ENCODE measurements at regions not wholly inside any gene's neighbourhood (a gene's known extent, or its start where the extent isn't known, plus 50 kb on each side); places are given as distances from the start of the nearest gene placed in this dataset.

GRCh38 chr4:119765469-119765868 is 136.9 kb upstream of the PDE5A start (continued):
- no peak for TF ChIP-seq ATF3 (IDR thresholded peaks at IDR 0.05)
- TF ChIP-seq, protein P1, sequence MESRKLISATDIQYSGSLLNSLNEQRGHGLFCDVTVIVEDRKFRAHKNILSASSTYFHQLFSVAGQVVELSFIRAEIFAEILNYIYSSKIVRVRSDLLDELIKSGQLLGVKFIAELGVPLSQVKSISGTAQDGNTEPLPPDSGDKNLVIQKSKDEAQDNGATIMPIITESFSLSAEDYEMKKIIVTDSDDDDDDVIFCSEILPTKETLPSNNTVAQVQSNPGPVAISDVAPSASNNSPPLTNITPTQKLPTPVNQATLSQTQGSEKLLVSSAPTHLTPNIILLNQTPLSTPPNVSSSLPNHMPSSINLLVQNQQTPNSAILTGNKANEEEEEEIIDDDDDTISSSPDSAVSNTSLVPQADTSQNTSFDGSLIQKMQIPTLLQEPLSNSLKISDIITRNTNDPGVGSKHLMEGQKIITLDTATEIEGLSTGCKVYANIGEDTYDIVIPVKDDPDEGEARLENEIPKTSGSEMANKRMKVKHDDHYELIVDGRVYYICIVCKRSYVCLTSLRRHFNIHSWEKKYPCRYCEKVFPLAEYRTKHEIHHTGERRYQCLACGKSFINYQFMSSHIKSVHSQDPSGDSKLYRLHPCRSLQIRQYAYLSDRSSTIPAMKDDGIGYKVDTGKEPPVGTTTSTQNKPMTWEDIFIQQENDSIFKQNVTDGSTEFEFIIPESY (IDR thresholded peaks at IDR 0.05), result no peak
- no peak for TF ChIP-seq YY1 (IDR thresholded peaks at IDR 0.05)
- no peak for TF ChIP-seq RXRA (IDR thresholded peaks at IDR 0.05)

DNA sequence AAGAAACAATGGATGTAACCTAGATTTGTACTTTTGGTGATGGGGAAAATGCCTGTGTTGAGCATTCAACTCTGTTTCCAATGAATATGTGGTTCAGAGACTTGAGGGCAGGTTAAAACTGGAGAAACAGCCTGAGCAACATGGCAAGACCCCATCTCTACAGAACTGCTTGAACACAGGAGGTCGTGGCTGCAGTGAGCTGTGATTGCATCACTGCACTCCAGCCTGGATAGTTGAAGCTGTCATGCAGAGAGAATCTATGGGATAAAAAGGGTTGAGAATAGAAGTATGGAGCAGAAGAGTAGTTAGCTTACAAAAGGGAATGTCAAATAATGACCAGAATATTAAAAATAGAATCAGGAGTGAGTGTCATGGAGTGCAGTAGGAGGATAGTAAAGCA is 134.8 kb upstream of the PDE5A start:
- no peak overlapping the region for H3K4me3 ChIP-seq (ENCODE audit: low read depth in 1 of 3, low read length in 3 of 3)
- DNase-seq (ENCODE audit: low spot score), result no peak
- no peaks in the 10 kb centered on the region for H3K9me3 ChIP-seq (ENCODE audit: control insufficient read depth in 4 of 4, low read length in 3 of 4)
- H3K27me3 ChIP-seq (ENCODE audit: control insufficient read depth in 4 of 4, insufficient read depth in 4 of 4, low read length in 3 of 4), result no peaks in the 10 kb centered on the region
- H3K27ac ChIP-seq (ENCODE audit: low read depth in 1 of 2, low read length in 2 of 2), result no peak overlapping the region
- H3K4me1 ChIP-seq (ENCODE audit: control insufficient read depth in 4 of 4, insufficient read depth in 4 of 4, low read length in 3 of 4), result no peaks in the 10 kb centered on the region
- no peaks in the 10 kb centered on the region for H3K36me3 ChIP-seq (ENCODE audit: control insufficient read depth in 4 of 4, insufficient read depth in 3 of 4, low read depth in 1 of 4, low read length in 3 of 4)
- TF ChIP-seq JUND (IDR thresholded peaks at IDR 0.05), result no peak
- no peak for TF ChIP-seq GABPA (IDR thresholded peaks at IDR 0.05 in 1 of 2, conservative IDR thresholded peaks at IDR 0.05 in 1 of 2)
- no peak for TF ChIP-seq SP1 (IDR thresholded peaks at IDR 0.05)
- no peak for TF ChIP-seq MAX (IDR thresholded peaks at IDR 0.05)
- TF ChIP-seq CTCF (IDR thresholded peaks at IDR 0.05; ENCODE audit: low read depth, low read length, missing input control), result no peak
- TF ChIP-seq TAF1 (conservative IDR thresholded peaks at IDR 0.05), result no peak
- TF ChIP-seq RXRA (IDR thresholded peaks at IDR 0.05), result no peak
- TF ChIP-seq ATF3 (IDR thresholded peaks at IDR 0.05), result no peak
- TF ChIP-seq YY1 (IDR thresholded peaks at IDR 0.05), result no peak
- TF ChIP-seq, protein P1 (IDR thresholded peaks at IDR 0.05), result no peak
- no peak for TF ChIP-seq FOXA1 (IDR thresholded peaks at IDR 0.05)
- TF ChIP-seq HNF4G (IDR thresholded peaks at IDR 0.05), result no peak
- no peak for TF ChIP-seq NR2F2 (IDR thresholded peaks at IDR 0.05)
- TF ChIP-seq FOXA2 (IDR thresholded peaks at IDR 0.05), result no peak
- TF ChIP-seq HNF4A (conservative IDR thresholded peaks at IDR 0.05), result no peak
- TF ChIP-seq EGR1 (IDR thresholded peaks at IDR 0.05; ENCODE audit: low read depth in 2 of 2), result no peak
- no peak for TF ChIP-seq RAD21 (IDR thresholded peaks at IDR 0.05)
- TF ChIP-seq, protein P2, sequence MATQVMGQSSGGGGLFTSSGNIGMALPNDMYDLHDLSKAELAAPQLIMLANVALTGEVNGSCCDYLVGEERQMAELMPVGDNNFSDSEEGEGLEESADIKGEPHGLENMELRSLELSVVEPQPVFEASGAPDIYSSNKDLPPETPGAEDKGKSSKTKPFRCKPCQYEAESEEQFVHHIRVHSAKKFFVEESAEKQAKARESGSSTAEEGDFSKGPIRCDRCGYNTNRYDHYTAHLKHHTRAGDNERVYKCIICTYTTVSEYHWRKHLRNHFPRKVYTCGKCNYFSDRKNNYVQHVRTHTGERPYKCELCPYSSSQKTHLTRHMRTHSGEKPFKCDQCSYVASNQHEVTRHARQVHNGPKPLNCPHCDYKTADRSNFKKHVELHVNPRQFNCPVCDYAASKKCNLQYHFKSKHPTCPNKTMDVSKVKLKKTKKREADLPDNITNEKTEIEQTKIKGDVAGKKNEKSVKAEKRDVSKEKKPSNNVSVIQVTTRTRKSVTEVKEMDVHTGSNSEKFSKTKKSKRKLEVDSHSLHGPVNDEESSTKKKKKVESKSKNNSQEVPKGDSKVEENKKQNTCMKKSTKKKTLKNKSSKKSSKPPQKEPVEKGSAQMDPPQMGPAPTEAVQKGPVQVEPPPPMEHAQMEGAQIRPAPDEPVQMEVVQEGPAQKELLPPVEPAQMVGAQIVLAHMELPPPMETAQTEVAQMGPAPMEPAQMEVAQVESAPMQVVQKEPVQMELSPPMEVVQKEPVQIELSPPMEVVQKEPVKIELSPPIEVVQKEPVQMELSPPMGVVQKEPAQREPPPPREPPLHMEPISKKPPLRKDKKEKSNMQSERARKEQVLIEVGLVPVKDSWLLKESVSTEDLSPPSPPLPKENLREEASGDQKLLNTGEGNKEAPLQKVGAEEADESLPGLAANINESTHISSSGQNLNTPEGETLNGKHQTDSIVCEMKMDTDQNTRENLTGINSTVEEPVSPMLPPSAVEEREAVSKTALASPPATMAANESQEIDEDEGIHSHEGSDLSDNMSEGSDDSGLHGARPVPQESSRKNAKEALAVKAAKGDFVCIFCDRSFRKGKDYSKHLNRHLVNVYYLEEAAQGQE (IDR thresholded peaks at IDR 0.05), result no peak
- 53% methylated on average over 1 of the region's 1 CpG for WGBS
- no peak overlapping the region for H3K9ac ChIP-seq (ENCODE audit: low read depth in 1 of 2, low read length in 2 of 2)
